ENCODE measurements at regions not wholly inside any gene's neighbourhood (a gene's known extent, or its start where the extent isn't known, plus 50 kb on each side); places are given as distances from the start of the nearest gene placed in this dataset.

- DNase-seq (ENCODE audit: extremely low read depth in 1 of 4, low spot score in 3 of 4) (no peak), FAIRE-seq (no peak), ATAC-seq (no peak)
- H3K4me3 ChIP-seq, result no peak overlapping the region
- no peaks in the 10 kb centered on the region for H3K36me3 ChIP-seq (ENCODE audit: control insufficient read depth, insufficient read depth, low read length)
- no peaks in the 10 kb centered on the region for H3K4me1 ChIP-seq (replicated peaks in 1 of 2; ENCODE audit: control insufficient read depth in 2 of 2, insufficient read depth in 2 of 2, low read length in 2 of 2)
- intact Hi-C loops (cut with micrococcal nuclease) (no loop called here), in situ Hi-C loops (cut with MboI) (no loop called here)
- H3K4me2 ChIP-seq (ENCODE audit: insufficient read depth, low read length), result no peak overlapping the region
- H3K9me3 ChIP-seq (replicated peaks; ENCODE audit: control insufficient read depth, insufficient read depth, low read depth, low read length), result no peaks in the 10 kb centered on the region; the same call in 1 of the 2 replicates
- no peaks in the 10 kb centered on the region for H3K79me2 ChIP-seq (ENCODE audit: control insufficient read depth, insufficient read depth, low read length)
- ChIA-PET CTCF (ENCODE audit: low intra/inter-chr PET ratio) (no interaction called here), POLR2A (no interaction called here)
- H3K9ac ChIP-seq (ENCODE audit: insufficient read depth in 1 of 2, low read depth in 2 of 2, low read length in 2 of 2), result no peak overlapping the region
- H3K27ac ChIP-seq (ENCODE audit: extremely low read depth, low read depth, low read length), result no peak overlapping the region
- BruUV-seq (replicated peaks), result no TSS peak
- no peaks in the 10 kb centered on the region for H4K20me1 ChIP-seq (replicated peaks; ENCODE audit: control insufficient read depth, insufficient read depth, low read length)
- WGBS (ENCODE audit: insufficient coverage, low coverage, missing lambda C conversion rate), result 0% methylated on average over 2 of the region's 2 CpGs
- no peaks in the 10 kb centered on the region for H3K27me3 ChIP-seq (ENCODE audit: control insufficient read depth in 2 of 2, insufficient read depth in 2 of 2, low read length in 2 of 2)
- TF ChIP-seq ZNF764 (CRISPR knock-in tag; IDR thresholded peaks at IDR 0.05; ENCODE audit: low read depth) (no peak), HNRNPL (IDR thresholded peaks at IDR 0.05; ENCODE audit: low read depth, low read length) (no peak), PCBP2 (IDR thresholded peaks at IDR 0.05; ENCODE audit: low read depth, low read length, poor library complexity, severe bottlenecking) (no peak), CHD4 (IDR thresholded peaks at IDR 0.05; ENCODE audit: insufficient read depth, insufficient replicate concordance, low read depth, low read length, poor library complexity, severe bottlenecking) (no peak), ZNF3 (CRISPR knock-in tag; IDR thresholded peaks at IDR 0.05) (no peak), TSHZ1 (CRISPR knock-in tag; IDR thresholded peaks at IDR 0.05) (no peak), XRCC5 (IDR thresholded peaks at IDR 0.05; ENCODE audit: low read depth, low read length) (no peak)
- no peaks in the 10 kb centered on the region for H3K9me1 ChIP-seq (ENCODE audit: control insufficient read depth, insufficient read depth, low read length)
- no peak overlapping the region for H2AFZ ChIP-seq (ENCODE audit: low read depth, low read length)
These were observed 187.6 kb upstream of the TACR3 start for GRCh38 chr4:103907414-103907813.
